NCI-H2029 treated with DMSO at 0.1 percent for 48 hours (cell line): ENCODE measurements at regions not wholly inside any gene's neighbourhood (a gene's known extent, or its start where the extent isn't known, plus 50 kb on each side); places are given as distances from the start of the nearest gene placed in this dataset.
A peak's percentile ranks its signal among the peaks of the same experiment; 100 is the strongest.

Experiments used
- DNase-seq: peaks from one replicate; lab custom pipeline; 2025; lab: John Stamatoyannopoulos, UW

DNA sequence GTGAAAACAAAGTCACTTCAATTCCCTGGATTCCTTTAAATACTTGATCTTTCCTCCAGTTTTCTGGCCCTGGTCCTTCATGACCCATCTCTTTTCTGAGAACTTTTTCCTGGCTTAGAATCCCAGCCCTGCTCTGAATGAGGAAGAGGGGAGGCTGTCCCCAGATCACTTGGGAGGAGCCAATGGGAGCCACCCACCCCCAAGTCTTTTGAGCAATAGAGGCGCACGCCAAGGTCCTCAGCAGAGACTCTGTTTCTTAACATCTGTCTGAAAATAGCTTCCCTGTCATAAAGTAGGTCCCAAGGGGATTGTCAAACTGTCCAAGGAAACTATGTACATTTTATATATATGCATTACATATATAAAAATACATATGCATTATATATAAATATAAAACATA lies 126.8 kb downstream of the ADRA2A start:
- no peak for DNase-seq

DNA sequence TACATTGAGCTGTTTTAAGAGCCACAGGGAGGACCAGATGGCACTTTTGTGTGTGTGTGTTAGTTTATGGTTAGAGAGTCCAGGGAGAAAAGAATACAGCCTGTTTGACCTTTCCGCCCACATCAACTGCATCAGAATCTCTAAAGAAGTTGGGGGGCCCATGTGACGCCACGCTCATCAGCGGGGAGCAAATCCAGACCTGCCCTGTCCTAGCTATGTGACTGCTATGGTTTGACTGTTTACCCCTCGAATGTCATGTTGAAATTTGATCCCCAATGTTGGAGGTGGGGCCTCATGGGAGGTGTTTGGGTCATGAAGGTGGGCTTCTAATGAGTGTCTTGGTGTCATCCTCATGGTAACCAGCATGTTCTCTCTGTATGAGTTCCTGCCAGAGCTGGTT lies 128.0 kb downstream of the ADRA2A start:
- DNase-seq = no peak

DNA sequence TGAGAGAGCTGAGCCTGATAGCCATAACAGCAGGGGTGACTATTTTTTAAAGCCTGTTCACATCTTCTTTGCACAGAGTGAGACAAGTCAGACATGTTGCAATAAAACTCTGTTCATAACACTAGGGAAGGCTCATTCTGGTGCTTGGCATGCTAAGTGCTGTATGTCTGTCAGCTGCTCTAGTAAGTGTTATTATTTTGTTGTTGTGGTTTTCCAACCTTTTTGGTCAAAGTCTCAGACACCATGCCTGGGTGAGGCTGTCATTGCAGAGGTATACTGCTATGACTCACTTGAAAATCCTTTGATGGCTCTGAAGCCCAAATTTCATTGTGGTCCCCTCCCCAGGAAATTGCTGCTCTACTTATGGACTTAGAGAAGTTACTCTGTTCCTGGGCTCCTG lies 129.7 kb downstream of the ADRA2A start:
- no peak for DNase-seq

DNA sequence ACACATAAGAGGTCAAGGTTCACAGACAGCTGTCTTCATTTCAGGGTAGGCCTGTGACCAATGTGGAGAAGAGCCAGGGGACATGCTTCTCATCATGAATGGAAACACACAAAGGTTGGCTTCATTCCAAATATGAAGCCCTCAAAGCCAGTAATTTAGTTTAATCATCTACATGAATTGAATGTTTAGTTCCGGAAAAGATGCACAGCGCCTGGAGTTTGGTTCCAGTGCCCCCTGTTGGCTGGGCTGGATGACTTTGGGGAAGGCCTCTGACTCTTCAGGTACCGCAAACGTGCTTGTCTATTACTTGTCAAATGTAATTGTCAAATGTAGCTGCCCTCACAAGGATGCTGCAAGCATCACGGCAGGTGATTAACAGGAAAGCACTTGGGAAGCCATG lies 130.7 kb downstream of the ADRA2A start:
- peak; percentile 21 for DNase-seq

DNA sequence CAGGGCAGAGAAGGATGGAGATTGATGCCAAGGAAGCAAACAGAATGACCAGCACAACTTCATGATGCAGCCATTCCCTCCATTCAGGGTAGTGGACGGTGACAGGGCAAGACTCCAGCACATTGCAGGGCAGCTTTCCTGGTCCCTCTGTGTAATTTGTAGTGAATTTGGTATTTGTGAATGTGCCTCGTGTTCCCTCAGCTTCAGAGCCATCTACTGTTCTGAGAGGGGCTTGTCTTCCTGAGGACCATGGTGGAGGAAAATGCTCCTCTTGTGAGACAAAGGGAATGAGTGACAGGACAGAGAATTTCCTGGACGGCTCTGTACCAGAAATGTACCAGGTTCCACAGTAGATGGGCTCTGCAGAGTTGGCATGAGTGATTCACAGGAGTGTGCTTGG lies 132.1 kb downstream of the ADRA2A start:
- DNase-seq = no peak

DNA sequence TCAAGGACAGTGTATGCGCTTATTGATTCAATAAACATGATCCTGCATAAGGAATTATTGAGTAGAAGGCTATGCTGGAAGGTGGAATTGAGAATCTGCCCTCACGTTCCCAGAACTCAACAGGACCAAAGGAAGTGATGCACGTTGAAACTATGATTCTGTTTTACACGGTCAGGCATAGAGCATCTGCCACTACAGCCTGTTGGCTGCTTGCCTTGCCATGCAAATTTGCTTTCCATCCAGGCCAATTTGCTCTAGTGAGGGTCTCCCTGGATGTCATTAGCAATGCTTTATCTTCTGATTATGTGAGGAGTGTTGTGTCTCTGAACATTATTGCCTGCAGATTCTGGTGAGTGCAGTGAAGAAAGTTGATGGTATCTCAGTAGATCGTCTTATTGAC lies 132.9 kb downstream of the ADRA2A start:
- DNase-seq = no peak

DNA sequence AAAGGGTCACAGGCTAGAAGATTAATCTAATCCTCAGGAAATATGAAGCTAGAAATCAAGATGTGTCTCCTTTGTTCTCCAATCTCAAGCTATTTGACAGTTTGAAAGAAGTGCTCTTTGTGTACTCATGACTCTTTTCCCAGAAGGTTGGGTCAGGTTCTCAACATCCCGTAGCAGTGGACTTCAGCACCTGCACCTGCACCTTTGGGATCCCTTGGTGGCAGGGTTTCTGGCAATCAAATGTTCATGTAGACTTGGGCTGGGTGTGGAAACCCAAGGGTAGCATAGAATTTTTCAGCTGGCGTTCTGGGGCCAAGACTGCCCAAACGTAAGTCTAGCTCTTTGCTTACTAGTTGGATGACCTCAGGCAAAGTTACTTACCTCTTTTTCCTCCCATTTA lies 134.4 kb downstream of the ADRA2A start:
- DNase-seq = no peak

DNA sequence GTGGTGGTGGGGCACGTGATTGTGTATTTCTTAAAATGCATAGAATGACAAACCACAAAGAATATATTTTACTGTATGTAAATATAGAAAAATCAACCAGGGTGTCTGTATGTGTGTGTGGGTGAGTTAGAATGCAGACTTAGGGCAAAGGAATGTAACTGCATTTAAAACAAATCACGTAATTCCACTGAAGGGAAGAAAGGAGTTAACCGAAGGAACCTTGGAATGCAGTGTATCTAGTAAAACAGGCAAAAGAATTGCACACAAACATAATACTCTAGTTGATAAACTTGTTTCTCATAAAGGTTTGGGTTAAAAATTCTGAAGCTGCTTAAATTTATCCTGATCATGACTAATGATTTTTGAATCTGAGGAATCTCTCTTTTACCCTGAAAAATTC lies 134.9 kb downstream of the ADRA2A start:
- no peak for DNase-seq

DNA sequence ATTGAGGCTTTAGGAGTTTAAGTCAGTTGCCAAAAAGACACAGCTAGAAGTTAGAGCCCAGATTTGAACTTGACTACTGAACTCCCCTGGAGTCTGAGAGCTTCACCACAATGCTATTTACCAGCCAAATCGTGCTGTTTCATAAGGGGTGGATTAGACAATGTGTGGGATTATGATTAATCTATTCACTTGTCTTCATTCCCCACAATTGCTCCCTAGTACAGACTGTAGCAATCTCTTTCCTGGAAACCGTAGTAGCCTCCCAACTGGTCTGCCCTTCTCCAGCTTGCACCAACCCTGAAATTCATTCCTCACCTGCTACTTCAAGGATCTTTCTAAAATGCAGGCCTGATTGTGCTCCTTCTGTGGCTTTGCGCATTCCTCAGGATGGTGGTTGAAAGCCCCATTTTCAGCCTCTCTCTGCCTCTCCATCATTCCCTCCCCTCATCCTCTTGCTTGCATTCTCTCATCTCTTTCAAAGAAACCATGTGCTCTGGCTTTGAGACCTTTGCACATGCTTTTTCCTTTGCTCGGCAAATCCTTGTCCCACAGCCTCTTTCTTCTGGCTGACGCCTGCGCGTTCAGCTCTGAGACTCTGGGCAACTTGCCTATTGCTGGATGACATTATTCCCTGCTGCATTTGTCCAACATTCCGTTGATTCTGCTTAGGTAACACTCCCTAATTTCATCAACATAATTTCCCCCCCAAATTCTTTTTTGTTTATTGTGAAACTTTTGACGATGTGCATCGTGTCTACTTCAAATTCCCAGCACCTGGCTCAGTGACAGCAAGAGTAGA lies 145.1 kb downstream of the ADRA2A start:
- no peak for DNase-seq

DNA sequence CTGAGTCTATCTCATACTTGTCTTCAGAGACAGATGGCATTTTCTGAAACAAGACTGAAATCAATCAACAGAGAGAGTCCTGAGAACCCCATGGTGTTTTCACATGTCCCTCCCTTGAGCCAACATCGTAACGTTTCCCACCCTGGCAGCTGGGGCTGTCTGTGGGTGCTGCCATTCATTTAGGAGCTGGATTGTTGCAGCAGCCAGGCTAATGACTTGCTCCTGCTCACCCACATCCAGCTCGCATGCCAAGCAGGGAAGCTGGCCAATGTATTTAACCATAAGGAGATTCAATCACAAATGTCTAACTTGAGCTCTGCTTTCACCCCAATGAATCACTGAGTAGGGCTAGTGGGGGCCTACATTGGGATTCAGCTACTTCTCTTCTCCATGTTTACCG lies 146.1 kb downstream of the ADRA2A start:
- no peak for DNase-seq

DNA sequence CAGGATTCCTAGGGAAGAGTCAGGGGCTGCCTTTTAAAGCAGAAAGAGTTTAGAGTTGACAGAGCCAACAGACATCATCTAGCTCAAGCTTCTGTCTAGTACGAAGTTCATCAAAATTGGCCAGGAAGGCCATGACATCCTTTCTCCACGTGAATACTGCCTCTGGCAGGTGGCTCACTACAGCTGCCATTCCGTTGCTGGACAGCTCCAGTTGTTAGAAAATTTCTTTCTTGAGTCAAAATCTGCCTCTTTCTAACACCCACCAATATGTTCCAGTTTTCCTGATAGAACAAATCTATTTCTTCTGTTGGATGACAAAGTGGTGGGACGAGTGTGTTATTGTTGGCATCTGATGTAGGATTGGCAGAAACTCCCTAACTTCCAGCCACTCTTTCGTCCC lies 154.9 kb downstream of the ADRA2A start:
- no peak for DNase-seq

DNA sequence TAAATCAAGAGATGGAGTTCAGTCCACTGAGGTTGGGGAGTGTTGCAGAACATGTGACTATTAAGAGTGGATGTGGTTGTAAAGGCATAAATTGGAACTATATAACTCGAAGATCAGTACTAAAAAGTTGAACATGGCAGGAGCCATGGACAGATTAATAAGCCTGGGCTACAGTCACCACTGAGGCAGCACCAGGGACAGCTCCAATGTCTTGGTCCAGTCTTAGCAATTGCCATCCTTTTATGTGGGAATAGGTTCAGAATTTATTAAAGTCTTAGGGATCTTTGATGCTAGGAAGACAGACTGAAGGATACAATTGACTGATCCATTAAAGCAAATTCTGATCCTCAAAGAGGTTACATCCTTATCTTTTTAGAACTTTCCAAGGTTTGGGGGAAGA lies 156.6 kb downstream of the ADRA2A start:
- no peak for DNase-seq

DNA sequence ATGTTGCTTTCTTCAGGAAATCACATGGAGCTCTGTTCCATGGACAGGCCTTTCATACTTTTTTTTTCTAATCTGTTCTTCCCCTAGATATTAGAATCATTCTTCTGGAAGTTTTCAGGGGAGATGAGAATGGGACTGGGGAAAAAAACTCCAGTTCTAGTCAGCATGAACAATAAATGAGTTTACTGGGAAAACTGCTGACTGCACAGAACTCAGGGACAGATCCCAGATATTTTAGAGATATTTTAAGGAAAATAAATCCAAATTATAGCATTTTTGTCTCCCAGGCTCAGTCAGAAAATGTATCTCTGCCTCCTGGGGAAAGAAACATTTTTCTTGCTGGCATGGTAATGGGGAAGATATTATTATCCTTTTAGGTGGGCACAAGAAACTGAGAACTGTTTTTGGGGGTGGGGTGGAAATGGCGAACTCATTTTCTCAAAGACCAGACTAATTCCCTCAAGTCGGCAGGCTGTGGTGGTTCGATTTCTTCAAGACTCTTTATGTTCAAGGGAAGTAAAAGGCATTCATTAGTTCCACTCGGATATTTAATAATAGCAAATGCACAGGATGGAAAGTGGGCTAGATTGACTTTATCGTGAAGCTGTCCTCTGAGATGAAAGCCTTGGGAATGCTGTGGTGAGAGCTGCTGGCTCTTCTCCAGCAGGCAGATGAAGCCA lies 157.5 kb downstream of the ADRA2A start:
- no peak for DNase-seq

DNA sequence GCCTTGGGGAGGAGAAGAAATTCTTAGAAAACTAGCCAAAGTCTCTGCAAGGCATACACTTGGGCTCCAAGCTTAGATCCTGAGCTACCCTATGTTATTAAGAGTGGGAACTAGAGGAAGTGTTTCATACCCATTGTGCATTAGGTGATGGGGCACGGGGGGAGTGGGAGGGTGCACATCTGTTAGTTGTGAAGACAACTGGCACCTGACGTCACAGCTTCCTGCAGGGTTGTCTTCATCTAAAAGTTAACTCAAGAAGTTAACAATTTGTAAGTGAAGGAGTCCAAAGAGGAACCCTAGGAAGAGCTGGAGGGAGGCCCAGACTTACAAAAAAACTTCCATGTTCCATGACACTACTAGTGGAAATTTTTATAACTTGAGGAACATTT lies 158.1 kb downstream of the ADRA2A start:
- DNase-seq = no peak

DNA sequence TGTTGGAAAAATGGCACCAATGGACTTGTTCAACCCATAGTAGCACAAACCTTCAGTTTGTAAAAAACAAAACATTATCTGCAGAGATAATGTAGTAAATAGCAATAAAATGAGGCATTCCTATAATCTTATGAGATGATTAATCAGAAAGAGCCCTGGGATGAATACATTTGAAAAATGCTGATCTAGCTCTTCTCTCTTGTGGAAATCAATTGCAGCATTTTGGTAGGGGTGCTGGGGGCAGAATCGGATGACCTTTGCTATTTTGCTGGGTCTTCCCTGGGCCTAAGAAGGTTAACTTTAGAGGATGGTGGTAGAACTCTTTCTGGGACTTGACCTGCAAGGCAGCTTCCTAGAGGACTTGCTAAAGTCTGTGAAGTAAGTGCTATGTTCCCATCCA lies 163.5 kb downstream of the ADRA2A start:
- no peak for DNase-seq

DNA sequence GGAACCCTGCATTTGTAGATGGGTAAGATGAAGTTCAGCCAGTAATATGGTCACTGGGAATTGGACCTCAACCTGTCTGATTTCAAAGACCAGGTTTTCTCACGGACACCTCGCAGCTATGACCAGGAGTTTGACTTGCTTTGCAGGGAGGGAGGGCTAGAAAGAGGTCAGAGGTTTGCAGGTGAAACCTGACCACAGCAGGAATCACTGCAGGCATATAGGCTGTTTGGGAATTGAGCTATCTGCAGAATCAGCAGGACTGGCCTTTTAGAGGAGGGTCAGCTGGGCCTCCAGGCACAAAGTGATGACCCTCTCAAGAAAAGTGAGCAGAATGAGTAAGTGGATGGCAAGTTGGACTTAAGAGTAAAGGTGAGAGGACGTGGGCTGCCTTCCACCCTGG lies 166.3 kb downstream of the ADRA2A start:
- DNase-seq = no peak

DNA sequence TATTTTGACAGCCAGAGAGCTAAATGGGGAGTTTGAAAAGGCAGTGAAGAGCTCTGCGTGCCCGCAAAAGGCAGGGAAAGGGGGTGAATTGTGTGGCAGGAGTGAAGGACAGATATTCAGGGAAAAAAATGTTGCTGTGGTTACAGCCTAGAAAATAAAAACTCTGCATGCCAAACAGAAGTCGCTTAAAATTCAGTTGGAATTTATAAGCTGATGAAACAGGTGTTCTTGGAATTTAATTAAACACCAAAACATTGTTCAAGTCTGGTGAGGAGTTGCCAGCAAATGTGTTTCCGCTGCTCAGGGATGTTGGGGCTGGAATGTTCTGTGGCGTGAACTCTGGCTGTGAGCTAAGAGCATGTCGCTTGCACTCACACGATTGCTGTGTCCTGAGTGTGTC lies 169.3 kb downstream of the ADRA2A start:
- no peak for DNase-seq

DNA sequence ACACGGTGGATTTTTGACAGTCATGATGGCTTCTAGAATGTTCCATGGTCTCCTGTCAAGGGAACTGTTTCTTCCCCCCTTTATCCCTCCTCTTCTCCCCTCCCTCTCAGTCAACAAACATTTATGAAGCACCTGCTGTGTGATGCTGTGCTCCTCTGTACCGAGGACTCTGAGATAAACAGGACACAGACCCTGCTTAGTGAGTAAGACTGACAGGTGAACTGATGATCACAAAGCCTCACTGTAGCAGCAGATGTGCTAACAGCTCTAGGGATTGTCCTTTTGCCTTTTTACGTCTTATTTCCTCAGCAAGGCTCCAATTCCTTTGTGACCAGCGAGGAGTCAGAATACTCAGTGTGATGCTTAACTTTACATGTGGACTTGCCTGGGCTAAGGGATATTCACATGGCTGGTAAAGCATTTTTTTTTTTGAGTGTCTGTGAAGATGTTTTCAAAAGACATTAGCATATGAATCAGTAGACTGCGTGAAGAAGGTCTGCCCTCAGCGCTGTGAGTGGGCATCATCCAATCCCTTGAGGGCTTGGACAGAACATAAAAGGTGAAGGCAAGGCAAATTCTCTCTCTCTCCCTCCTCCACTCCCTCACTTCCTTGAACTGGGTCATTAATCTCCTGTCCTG lies 170.1 kb downstream of the ADRA2A start:
- no peak for DNase-seq

DNA sequence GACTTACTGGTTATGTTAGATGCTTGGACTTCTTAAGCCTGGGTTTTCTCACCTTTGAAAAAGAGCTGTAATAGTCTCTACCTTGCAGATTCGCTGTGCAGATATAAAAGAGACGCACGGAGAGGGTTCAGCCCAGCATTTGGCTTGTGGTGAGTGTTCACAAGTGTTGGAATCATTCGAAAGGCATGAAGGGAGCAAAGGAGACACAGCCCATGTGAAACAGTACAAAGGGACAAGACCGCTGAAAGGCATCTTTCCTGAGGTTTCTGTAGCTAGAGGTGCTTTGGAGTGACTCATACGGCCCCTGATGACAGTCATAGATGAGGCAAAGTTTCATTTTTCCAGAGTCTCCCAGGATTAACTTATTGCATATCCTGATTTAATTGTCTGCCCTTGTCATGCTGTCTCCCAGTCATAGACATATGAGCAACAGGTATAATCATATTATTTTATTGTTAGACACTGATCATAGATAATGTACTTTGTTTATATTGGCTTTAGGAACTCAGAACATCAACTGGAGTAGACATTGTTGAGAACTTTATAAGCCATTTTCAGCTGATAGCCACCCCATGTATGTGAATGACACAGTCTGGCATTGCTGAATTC lies 171.1 kb downstream of the ADRA2A start:
- DNase-seq = no peak

DNA sequence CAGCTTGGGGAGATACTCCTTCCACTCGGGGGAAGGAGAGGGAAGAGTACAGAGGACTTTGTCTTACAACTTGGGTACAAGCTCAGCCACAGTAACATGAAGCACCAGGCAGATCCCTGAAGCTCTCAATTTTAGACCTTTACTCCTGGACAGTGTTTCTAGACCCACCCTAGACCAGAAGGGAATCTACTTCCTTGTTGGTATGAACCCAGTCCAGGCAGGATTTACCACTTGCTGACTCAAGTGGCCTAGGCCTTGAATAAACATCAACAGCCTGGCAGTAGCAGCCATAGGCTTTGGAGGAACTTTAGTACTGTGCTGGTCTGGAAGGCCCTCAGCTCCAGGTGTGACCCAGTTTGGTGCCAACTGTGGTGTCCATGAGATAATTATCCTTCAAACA lies 173.1 kb downstream of the ADRA2A start:
- peak; percentile 17 for DNase-seq

DNA sequence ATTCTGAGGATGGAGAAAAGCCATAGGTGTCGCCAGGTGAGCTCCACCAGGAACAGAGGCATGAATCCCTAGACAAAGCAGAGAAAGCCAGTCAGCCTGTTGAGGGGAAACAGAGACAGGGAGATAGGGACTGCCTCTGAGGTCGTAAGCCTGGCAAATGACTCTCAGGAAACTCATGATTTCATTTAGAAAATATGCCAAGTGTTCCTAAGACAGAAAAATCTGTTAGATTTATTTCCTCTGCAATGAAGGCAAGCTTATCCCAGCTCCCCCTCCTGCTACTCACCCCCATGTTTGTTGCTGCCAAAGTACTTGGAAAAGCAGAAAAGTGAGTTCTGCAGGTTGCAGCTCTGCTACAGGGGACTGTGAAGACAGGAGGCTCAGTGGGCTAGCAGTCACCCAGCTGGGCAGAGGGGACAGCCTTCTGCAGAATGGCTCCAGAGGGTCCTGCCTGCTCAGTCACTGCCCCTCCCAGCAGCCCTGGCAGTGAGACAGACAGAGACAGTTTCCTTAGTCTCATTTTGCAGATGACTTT lies 184.3 kb downstream of the ADRA2A start:
- DNase-seq = no peak

DNA sequence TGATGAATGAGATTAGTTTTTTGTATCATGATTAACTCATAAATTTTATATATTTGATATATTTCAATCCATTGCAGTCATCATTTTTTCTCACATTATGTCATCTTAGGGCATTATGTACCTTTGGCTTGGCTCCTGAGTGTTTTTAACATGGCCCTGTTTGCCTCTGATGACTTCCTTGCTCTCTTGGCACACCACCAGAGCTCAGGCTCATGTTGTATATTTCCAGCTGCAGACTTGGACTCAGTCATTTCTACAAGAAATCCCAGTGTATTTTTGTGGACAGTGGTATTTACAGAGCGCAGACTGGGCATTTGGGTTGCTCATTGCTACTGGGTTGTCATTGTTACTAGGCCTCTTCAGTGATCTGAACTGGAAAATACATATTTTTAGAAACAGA lies 188.5 kb downstream of the ADRA2A start:
- peak; percentile 12 for DNase-seq

DNA sequence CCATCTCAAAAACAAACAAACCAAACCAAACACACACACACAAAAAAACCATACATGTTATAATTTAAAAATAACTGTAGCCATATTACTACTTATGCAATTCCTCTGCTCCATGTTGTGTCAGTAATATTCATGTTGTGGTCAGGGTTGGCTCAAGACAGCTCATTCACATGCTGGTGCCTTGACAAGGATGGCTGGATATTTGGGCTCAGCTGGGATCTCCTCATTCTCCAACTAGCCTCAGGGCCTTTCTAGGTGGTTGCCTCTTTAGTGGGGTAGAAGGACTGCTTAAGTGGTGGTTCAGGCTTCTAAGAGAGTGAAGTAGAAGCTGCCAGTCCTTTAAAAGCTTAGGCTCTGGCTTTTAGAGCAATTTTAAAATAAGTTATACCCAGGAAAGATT lies 189.3 kb downstream of the ADRA2A start:
- DNase-seq = no peak
